SK-N-SH (cell line): ENCODE measurements at regions not wholly inside any gene's neighbourhood (a gene's known extent, or its start where the extent isn't known, plus 50 kb on each side); places are given as distances from the start of the nearest gene placed in this dataset.

ENCODE experiments used
- ELF1 ChIP-seq: IDR thresholded peaks from 2 replicates; pipeline ENCODE4 v1.4.0; 2012
- EP300 ChIP-seq, 2 experiments: IDR thresholded peaks; 2 replicates each; pipeline versions ENCODE4 v1.4.0 to v1.6.1; 2012; ENCODE audit warnings: borderline replicate concordance in 1 of 2, low read depth in 1 of 2, low read length in 1 of 2
- GABPA ChIP-seq: IDR thresholded peaks from 2 replicates; pipeline ENCODE4 v1.4.0; 2012; ENCODE audit warnings: low read depth, mild to moderate bottlenecking
- POLR2AphosphoS5 ChIP-seq: IDR thresholded peaks from 2 replicates; pipeline ENCODE4 v1.6.1; 2012; ENCODE audit warnings: low read depth, low read length
- SIN3A ChIP-seq: IDR thresholded peaks from 2 replicates; pipeline ENCODE4 v1.6.1; 2012; ENCODE audit warnings: low read depth, mild to moderate bottlenecking, low read length, moderate library complexity, borderline replicate concordance
- TAF1 ChIP-seq: IDR thresholded peaks from 2 replicates; pipeline ENCODE4 v1.6.1; 2012; ENCODE audit warnings: low read depth, mild to moderate bottlenecking, low read length, moderate library complexity, borderline replicate concordance
- TF ChIP-seq, protein P1 (sequence below): fragments of 200-600 bp; sonication (generic); IDR thresholded peaks from 2 replicates; pipeline ENCODE4 v1.6.1; 2017; ENCODE audit warnings: antibody characterized with exemption, mild to moderate bottlenecking, moderate library complexity
- TF ChIP-seq, protein P2 (sequence below): fragments of 150-350 bp; IDR thresholded peaks from 2 replicates; pipeline ENCODE4 v1.6.1; 2017; ENCODE audit warnings: antibody characterized with exemption, low read length, low read depth, borderline replicate concordance
- TF ChIP-seq, protein P3 (sequence below): IDR thresholded peaks from 2 replicates; pipeline ENCODE4 v1.6.1; 2012; ENCODE audit warnings: mild to moderate bottlenecking, low read depth, low read length, moderate library complexity
- TF ChIP-seq, protein P4 (sequence below): IDR thresholded peaks from 2 replicates; pipeline ENCODE4 v1.4.0; 2012; ENCODE audit warnings: low read depth
- TF ChIP-seq, protein P5 (sequence below): IDR thresholded peaks from 2 replicates; pipeline ENCODE4 v1.4.0; 2012; ENCODE audit warnings: low read depth, borderline replicate concordance
- TF ChIP-seq, protein P6 (sequence below): IDR thresholded peaks from 2 replicates; pipeline ENCODE4 v1.4.0; 2012; ENCODE audit warnings: low read depth, borderline replicate concordance

DNA sequence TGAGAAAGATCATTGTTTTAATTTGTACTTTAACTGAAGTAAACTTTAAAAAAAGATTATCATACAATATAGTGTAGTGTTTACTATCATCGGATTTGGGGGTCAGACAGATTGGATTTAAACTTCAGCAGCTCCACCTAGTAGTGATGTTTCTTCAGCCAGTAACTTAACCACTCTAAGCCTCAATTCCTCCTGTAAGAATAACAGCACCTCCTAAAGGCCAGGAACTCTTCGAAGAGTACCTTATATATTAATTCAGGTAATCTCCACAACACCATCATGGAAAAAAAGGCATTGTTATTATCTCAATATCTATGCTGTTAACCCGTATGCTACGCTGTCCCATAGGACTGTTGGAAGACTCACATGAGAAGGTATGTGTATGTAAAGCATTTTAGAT, 69.0 kb upstream of the DLGAP1 start:
- TF ChIP-seq POLR2AphosphoS5 = no peak
- TF ChIP-seq, protein P1, sequence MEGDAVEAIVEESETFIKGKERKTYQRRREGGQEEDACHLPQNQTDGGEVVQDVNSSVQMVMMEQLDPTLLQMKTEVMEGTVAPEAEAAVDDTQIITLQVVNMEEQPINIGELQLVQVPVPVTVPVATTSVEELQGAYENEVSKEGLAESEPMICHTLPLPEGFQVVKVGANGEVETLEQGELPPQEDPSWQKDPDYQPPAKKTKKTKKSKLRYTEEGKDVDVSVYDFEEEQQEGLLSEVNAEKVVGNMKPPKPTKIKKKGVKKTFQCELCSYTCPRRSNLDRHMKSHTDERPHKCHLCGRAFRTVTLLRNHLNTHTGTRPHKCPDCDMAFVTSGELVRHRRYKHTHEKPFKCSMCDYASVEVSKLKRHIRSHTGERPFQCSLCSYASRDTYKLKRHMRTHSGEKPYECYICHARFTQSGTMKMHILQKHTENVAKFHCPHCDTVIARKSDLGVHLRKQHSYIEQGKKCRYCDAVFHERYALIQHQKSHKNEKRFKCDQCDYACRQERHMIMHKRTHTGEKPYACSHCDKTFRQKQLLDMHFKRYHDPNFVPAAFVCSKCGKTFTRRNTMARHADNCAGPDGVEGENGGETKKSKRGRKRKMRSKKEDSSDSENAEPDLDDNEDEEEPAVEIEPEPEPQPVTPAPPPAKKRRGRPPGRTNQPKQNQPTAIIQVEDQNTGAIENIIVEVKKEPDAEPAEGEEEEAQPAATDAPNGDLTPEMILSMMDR = no peak
- no peak for TF ChIP-seq ELF1
- TF ChIP-seq TAF1 = no peak
- no peak for TF ChIP-seq SIN3A
- TF ChIP-seq, protein P2, sequence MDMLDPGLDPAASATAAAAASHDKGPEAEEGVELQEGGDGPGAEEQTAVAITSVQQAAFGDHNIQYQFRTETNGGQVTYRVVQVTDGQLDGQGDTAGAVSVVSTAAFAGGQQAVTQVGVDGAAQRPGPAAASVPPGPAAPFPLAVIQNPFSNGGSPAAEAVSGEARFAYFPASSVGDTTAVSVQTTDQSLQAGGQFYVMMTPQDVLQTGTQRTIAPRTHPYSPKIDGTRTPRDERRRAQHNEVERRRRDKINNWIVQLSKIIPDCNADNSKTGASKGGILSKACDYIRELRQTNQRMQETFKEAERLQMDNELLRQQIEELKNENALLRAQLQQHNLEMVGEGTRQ = no peak
- TF ChIP-seq, protein P3, sequence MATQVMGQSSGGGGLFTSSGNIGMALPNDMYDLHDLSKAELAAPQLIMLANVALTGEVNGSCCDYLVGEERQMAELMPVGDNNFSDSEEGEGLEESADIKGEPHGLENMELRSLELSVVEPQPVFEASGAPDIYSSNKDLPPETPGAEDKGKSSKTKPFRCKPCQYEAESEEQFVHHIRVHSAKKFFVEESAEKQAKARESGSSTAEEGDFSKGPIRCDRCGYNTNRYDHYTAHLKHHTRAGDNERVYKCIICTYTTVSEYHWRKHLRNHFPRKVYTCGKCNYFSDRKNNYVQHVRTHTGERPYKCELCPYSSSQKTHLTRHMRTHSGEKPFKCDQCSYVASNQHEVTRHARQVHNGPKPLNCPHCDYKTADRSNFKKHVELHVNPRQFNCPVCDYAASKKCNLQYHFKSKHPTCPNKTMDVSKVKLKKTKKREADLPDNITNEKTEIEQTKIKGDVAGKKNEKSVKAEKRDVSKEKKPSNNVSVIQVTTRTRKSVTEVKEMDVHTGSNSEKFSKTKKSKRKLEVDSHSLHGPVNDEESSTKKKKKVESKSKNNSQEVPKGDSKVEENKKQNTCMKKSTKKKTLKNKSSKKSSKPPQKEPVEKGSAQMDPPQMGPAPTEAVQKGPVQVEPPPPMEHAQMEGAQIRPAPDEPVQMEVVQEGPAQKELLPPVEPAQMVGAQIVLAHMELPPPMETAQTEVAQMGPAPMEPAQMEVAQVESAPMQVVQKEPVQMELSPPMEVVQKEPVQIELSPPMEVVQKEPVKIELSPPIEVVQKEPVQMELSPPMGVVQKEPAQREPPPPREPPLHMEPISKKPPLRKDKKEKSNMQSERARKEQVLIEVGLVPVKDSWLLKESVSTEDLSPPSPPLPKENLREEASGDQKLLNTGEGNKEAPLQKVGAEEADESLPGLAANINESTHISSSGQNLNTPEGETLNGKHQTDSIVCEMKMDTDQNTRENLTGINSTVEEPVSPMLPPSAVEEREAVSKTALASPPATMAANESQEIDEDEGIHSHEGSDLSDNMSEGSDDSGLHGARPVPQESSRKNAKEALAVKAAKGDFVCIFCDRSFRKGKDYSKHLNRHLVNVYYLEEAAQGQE = no peak
- no peak for TF ChIP-seq GABPA
- no peak for TF ChIP-seq EP300 (IDR thresholded peaks at IDR 0.05; ENCODE audit: borderline replicate concordance in 1 of 2, low read depth in 1 of 2, low read length in 1 of 2)
- TF ChIP-seq, protein P4, sequence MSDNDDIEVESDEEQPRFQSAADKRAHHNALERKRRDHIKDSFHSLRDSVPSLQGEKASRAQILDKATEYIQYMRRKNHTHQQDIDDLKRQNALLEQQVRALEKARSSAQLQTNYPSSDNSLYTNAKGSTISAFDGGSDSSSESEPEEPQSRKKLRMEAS = no peak
- TF ChIP-seq, protein P5, sequence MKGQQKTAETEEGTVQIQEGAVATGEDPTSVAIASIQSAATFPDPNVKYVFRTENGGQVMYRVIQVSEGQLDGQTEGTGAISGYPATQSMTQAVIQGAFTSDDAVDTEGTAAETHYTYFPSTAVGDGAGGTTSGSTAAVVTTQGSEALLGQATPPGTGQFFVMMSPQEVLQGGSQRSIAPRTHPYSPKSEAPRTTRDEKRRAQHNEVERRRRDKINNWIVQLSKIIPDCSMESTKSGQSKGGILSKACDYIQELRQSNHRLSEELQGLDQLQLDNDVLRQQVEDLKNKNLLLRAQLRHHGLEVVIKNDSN = no peak
- TF ChIP-seq, protein P6, sequence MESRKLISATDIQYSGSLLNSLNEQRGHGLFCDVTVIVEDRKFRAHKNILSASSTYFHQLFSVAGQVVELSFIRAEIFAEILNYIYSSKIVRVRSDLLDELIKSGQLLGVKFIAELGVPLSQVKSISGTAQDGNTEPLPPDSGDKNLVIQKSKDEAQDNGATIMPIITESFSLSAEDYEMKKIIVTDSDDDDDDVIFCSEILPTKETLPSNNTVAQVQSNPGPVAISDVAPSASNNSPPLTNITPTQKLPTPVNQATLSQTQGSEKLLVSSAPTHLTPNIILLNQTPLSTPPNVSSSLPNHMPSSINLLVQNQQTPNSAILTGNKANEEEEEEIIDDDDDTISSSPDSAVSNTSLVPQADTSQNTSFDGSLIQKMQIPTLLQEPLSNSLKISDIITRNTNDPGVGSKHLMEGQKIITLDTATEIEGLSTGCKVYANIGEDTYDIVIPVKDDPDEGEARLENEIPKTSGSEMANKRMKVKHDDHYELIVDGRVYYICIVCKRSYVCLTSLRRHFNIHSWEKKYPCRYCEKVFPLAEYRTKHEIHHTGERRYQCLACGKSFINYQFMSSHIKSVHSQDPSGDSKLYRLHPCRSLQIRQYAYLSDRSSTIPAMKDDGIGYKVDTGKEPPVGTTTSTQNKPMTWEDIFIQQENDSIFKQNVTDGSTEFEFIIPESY = no peak
